ENCODE measurements at regions not wholly inside any gene's neighbourhood (a gene's known extent, or its start where the extent isn't known, plus 50 kb on each side); places are given as distances from the start of the nearest gene placed in this dataset.

GRCh38 chr3:94990952-94991705 lies 928.3 kb downstream of the NSUN3 start:
- H3K79me2 ChIP-seq (replicated peaks; ENCODE audit: insufficient read depth), result no peaks in the 10 kb centered on the region
- H3K4me3 Mint-ChIP-seq, result no peak overlapping the region
- no peak overlapping the region for H3K27ac ChIP-seq (ENCODE audit: low read depth)
- H3K36me3 ChIP-seq (ENCODE audit: insufficient read depth), result no peaks in the 10 kb centered on the region
- no peaks in the 10 kb centered on the region for H3K27me3 Mint-ChIP-seq (ENCODE audit: insufficient read depth, low read depth, poor library complexity)
- DNase-seq (ENCODE audit: low spot score), result no peak
- no peaks in the 10 kb centered on the region for H3F3A ChIP-seq (replicated peaks; ENCODE audit: low read depth)
- H3K4me1 Mint-ChIP-seq, result no peaks in the 10 kb centered on the region
- no peak overlapping the region for H3K4me3 ChIP-seq
- H3K4me1 ChIP-seq (ENCODE audit: insufficient read depth), result no peaks in the 10 kb centered on the region
- H3K27me3 ChIP-seq (ENCODE audit: insufficient read depth), result no peaks in the 10 kb centered on the region
- no peak for ATAC-seq
- no peak overlapping the region for H3K27ac Mint-ChIP-seq
- no peaks in the 10 kb centered on the region for H4K20me1 ChIP-seq (replicated peaks; ENCODE audit: insufficient read depth)
- H3K36me3 Mint-ChIP-seq (ENCODE audit: low read depth), result no peaks in the 10 kb centered on the region; the same call in 2 of the 3 replicates
- no peak for TF ChIP-seq ZNF114 (CRISPR knock-in tag; IDR thresholded peaks at IDR 0.05)
- TF ChIP-seq ZNF462 (CRISPR knock-in tag; IDR thresholded peaks at IDR 0.05), result no peak
- TF ChIP-seq CREB1 (CRISPR knock-in tag; IDR thresholded peaks at IDR 0.05; ENCODE audit: low read depth), result no peak
- no peak for TF ChIP-seq JUNB (IDR thresholded peaks at IDR 0.05; ENCODE audit: unreplicated experiment)
- TF ChIP-seq ZNF331 (CRISPR knock-in tag; IDR thresholded peaks at IDR 0.05; ENCODE audit: low read depth), result no peak
- TF ChIP-seq REST (IDR thresholded peaks at IDR 0.05; ENCODE audit: unreplicated experiment), result no peak
- TF ChIP-seq NANOG (IDR thresholded peaks at IDR 0.05; ENCODE audit: borderline replicate concordance), result no peak
- no peak; a peak in 2 of 4 replicates for TF ChIP-seq CTCF (conservative IDR thresholded peaks at IDR 0.05; ENCODE audit: low read depth in 2 of 2)
- TF ChIP-seq STAT1 (IDR thresholded peaks at IDR 0.05; ENCODE audit: unreplicated experiment), result no peak
- TF ChIP-seq POLR2AphosphoS5 (IDR thresholded peaks at IDR 0.05; ENCODE audit: low read depth), result no peak
- no peak for TF ChIP-seq EZH2phosphoT487 (IDR thresholded peaks at IDR 0.05; ENCODE audit: unreplicated experiment)
- no peak for TF ChIP-seq EZH2 (IDR thresholded peaks at IDR 0.05; ENCODE audit: low read depth, unreplicated experiment)
- TF ChIP-seq ETS1 (IDR thresholded peaks at IDR 0.05), result no peak
- H3K4me2 ChIP-seq, result no peak overlapping the region
- H3K9me2 ChIP-seq (ENCODE audit: insufficient read depth), result no peaks in the 10 kb centered on the region
- H2AFZ ChIP-seq, result no peak overlapping the region
- no peaks in the 10 kb centered on the region for H3K9me3 Mint-ChIP-seq

Measured in GM23338 (cell line).